HTR-8/SVneo (cell line): ENCODE measurements at regions not wholly inside any gene's neighbourhood (a gene's known extent, or its start where the extent isn't known, plus 50 kb on each side); places are given as distances from the start of the nearest gene placed in this dataset.
"Not testable (repeated sequence)": the region's sequence is repeated elsewhere in the genome, so short reads cannot be mapped to it uniquely, and the experiment has no call there.

Source experiments
- DNase-seq: peaks from one replicate; pipeline ENCODE4 v3.0.0; 2011; ENCODE audit warnings: low spot score, mixed read lengths; ENCODE audit not compliant: insufficient read length
- FAIRE-seq: peaks from 2 replicates; lab custom pipeline; 2011; peaks lifted over from hg19 to GRCh38; lab: Jason Lieb, UNC

- FAIRE-seq (no peak), DNase-seq (no peak)
Observed at GRCh38 chr7:42590771-42591310, 321.0 kb downstream of the C7orf25 start.

GRCh38 chr7:42588876-42589275, 323.0 kb downstream of the C7orf25 start:
- no peak for FAIRE-seq

GRCh38 chr7:42587806-42588205, 324.1 kb downstream of the C7orf25 start:
- DNase-seq (no peak), FAIRE-seq (no peak)

More at GRCh38 chr7:42588876-42589275, 323.0 kb downstream of the C7orf25 start:
- no peak for DNase-seq

- no peak for DNase-seq
- FAIRE-seq, result no peak
Observed at GRCh38 chr7:42580061-42580460, 331.8 kb downstream of the C7orf25 start.

GRCh38 chr7:42575171-42575570, 336.7 kb downstream of the C7orf25 start:
- no peak for DNase-seq
- no peak for FAIRE-seq

GRCh38 chr7:42574685-42575084, 337.2 kb downstream of the C7orf25 start:
- DNase-seq (no peak), FAIRE-seq (peak; percentile 33)

- FAIRE-seq, result no peak
Observed at GRCh38 chr7:42573881-42574672, 337.1 kb upstream of the GLI3 start.

GRCh38 chr7:42572561-42572960, 335.6 kb upstream of the GLI3 start:
- FAIRE-seq, result no peak
- DNase-seq, result no peak

More at GRCh38 chr7:42573881-42574672, 337.1 kb upstream of the GLI3 start:
- no peak for DNase-seq

- DNase-seq (no peak), FAIRE-seq (no peak)
Observed at GRCh38 chr7:42572056-42572455, 335.0 kb upstream of the GLI3 start.

GRCh38 chr7:42570944-42571343, 333.9 kb upstream of the GLI3 start:
- no peak for DNase-seq

GRCh38 chr7:42567051-42567450, 330.0 kb upstream of the GLI3 start:
- no peak for DNase-seq
- no peak for FAIRE-seq

More at GRCh38 chr7:42570944-42571343, 333.9 kb upstream of the GLI3 start:
- FAIRE-seq, result no peak

GRCh38 chr7:42561797-42562196, 324.8 kb upstream of the GLI3 start:
- FAIRE-seq, result no peak
- DNase-seq, result no peak

GRCh38 chr7:42560866-42561265, 323.9 kb upstream of the GLI3 start:
- FAIRE-seq (no peak), DNase-seq (no peak)

GRCh38 chr7:42554932-42555331, 317.9 kb upstream of the GLI3 start:
- not testable (repeated sequence) for DNase-seq, FAIRE-seq

- no peak for DNase-seq
- FAIRE-seq, result no peak
Observed at GRCh38 chr7:42552227-42552626, 315.2 kb upstream of the GLI3 start.

- FAIRE-seq (no peak), DNase-seq (no peak)
Observed at GRCh38 chr7:42550706-42551470, 313.9 kb upstream of the GLI3 start.

- no peak for DNase-seq
- FAIRE-seq, result no peak
Observed at GRCh38 chr7:42549866-42550485, 313.0 kb upstream of the GLI3 start.

GRCh38 chr7:42548816-42549611, 312.0 kb upstream of the GLI3 start:
- FAIRE-seq, result no peak
- no peak for DNase-seq

GRCh38 chr7:42545049-42545724, 308.2 kb upstream of the GLI3 start:
- FAIRE-seq (no peak), DNase-seq (no peak)
